Fibroblast of lung (primary cell): ENCODE measurements at regions not wholly inside any gene's neighbourhood (a gene's known extent, or its start where the extent isn't known, plus 50 kb on each side); places are given as distances from the start of the nearest gene placed in this dataset.
A peak's percentile ranks its signal among the peaks of the same experiment; 100 is the strongest.

Experiments
- DNase-seq, 2 donors: peaks; one replicate each; pipeline versions ENCODE4 v3.0.0 to v3.0.0-alpha.2; 2010; ENCODE audit warnings: low read depth in 2 of 2
- H2AFZ ChIP-seq: 2 replicates; pipeline ENCODE4 v1.5.1; 2012; ENCODE audit warnings: low read length, control low read depth, inconsistent platforms
- H3K27ac ChIP-seq: 2 replicates; pipeline ENCODE4 v1.5.1; 2011; ENCODE audit warnings: low read length, control low read depth; ENCODE audit not compliant: insufficient read depth
- H3K27me3 ChIP-seq: 2 replicates; pipeline ENCODE4 v1.5.1; 2011; ENCODE audit warnings: mild to moderate bottlenecking, low read length; ENCODE audit not compliant: control insufficient read depth, insufficient read depth
- H3K36me3 ChIP-seq: 2 replicates; pipeline ENCODE4 v1.5.1; 2011; ENCODE audit warnings: low read length; ENCODE audit not compliant: control insufficient read depth, insufficient read depth
- H3K4me1 ChIP-seq: 2 replicates; pipeline ENCODE4 v1.5.1; 2011; ENCODE audit warnings: low read length; ENCODE audit not compliant: control insufficient read depth, insufficient read depth; ENCODE audit errors: extremely low read depth
- H3K4me2 ChIP-seq: 2 replicates; pipeline ENCODE4 v1.5.1; 2011; ENCODE audit warnings: low read length, control low read depth; ENCODE audit not compliant: insufficient read depth; ENCODE audit errors: extremely low read depth
- H3K4me3 ChIP-seq, 4 experiments: fragments of 200-600 bp in 1 of 4; sonication (generic) in 1 of 4; replicated peaks in 1 of 4; 2 replicates each; pipeline ENCODE4 v1.5.1; 2011 to 2016; ENCODE audit warnings: low read length in 4 of 4, low read depth in 3 of 4, mild to moderate bottlenecking in 3 of 4, control low read depth in 2 of 4, inconsistent platforms in 1 of 4, mixed read lengths in 1 of 4; ENCODE audit not compliant: insufficient read depth in 1 of 4; ENCODE audit errors: control extremely low read depth in 1 of 4
- H3K79me2 ChIP-seq: 2 replicates; pipeline ENCODE4 v1.5.1; 2012; ENCODE audit warnings: mild to moderate bottlenecking, low read length, inconsistent platforms; ENCODE audit not compliant: control insufficient read depth, insufficient read depth
- H3K9ac ChIP-seq: 2 replicates; pipeline ENCODE4 v1.5.1; 2011; ENCODE audit warnings: mild to moderate bottlenecking, low read length, control low read depth; ENCODE audit not compliant: insufficient read depth
- H3K9me3 ChIP-seq: 2 replicates; pipeline ENCODE4 v1.5.1; 2012; ENCODE audit warnings: low read depth, low read length; ENCODE audit not compliant: control insufficient read depth, insufficient read depth
- H4K20me1 ChIP-seq: 2 replicates; pipeline ENCODE4 v1.5.1; 2011; ENCODE audit warnings: low read length; ENCODE audit not compliant: control insufficient read depth, insufficient read depth; ENCODE audit errors: extremely low read depth
- CTCF ChIP-seq, 2 donors: IDR thresholded peaks in 1 of 2; conservative IDR thresholded peaks in 1 of 2; 1 replicate in 1 of 2; 2 replicates in 1 of 2; pipeline ENCODE4 v1.5.1; 2011 to 2012; ENCODE audit warnings: low read length in 2 of 2, control low read depth in 1 of 2, inconsistent platforms in 1 of 2, low read depth in 1 of 2, mild to moderate bottlenecking in 1 of 2
- EZH2 ChIP-seq: IDR thresholded peaks from 2 replicates; pipeline ENCODE4 v1.5.1; 2012; ENCODE audit warnings: low read length, control low read depth, mild to moderate bottlenecking; ENCODE audit errors: missing control alignments

- no peaks in the 10 kb centered on the region for H3K27me3 ChIP-seq
- H2AFZ ChIP-seq, result no peak overlapping the region
- no peak for DNase-seq
- H3K9ac ChIP-seq, result no peak overlapping the region
- no peaks in the 10 kb centered on the region for H4K20me1 ChIP-seq
- no peaks in the 10 kb centered on the region for H3K36me3 ChIP-seq
- H3K79me2 ChIP-seq, result no peaks in the 10 kb centered on the region
- H3K4me1 ChIP-seq, result no peaks in the 10 kb centered on the region
- H3K27ac ChIP-seq, result no peak overlapping the region
- H3K9me3 ChIP-seq, result no peaks in the 10 kb centered on the region
- TF ChIP-seq CTCF (conservative IDR thresholded peaks at IDR 0.05 in 1 of 2, IDR thresholded peaks at IDR 0.05 in 1 of 2; ENCODE audit: low read depth in 1 of 2, low read length in 2 of 2) (no peak), EZH2 (no peak)
- no peak overlapping the region for H3K4me3 ChIP-seq
- no peak overlapping the region for H3K4me2 ChIP-seq
Observed at GRCh38 chrY:7796128-7796527, 884.6 kb upstream of the AMELY start.

GRCh38 chrY:7794441-7794840 is 882.9 kb upstream of the AMELY start:
- no peaks in the 10 kb centered on the region for H3K9me3 ChIP-seq
- H3K4me2 ChIP-seq, result no peak overlapping the region
- H3K4me1 ChIP-seq, result no peaks in the 10 kb centered on the region
- no peak overlapping the region for H3K9ac ChIP-seq
- no peak overlapping the region for H2AFZ ChIP-seq
- TF ChIP-seq EZH2 (no peak), CTCF (conservative IDR thresholded peaks at IDR 0.05 in 1 of 2, IDR thresholded peaks at IDR 0.05 in 1 of 2; ENCODE audit: low read depth in 1 of 2, low read length in 2 of 2) (no peak)
- no peak overlapping the region for H3K27ac ChIP-seq
- H3K27me3 ChIP-seq, result no peaks in the 10 kb centered on the region
- H4K20me1 ChIP-seq, result no peaks in the 10 kb centered on the region
- H3K4me3 ChIP-seq, result no peak overlapping the region
- no peaks in the 10 kb centered on the region for H3K79me2 ChIP-seq
- H3K36me3 ChIP-seq, result no peaks in the 10 kb centered on the region
- peak in 1 of 2 donors; percentile 78 for DNase-seq

- H3K36me3 ChIP-seq, result no peaks in the 10 kb centered on the region
- TF ChIP-seq EZH2, result no peak
- no peak for TF ChIP-seq CTCF (conservative IDR thresholded peaks at IDR 0.05 in 1 of 2, IDR thresholded peaks at IDR 0.05 in 1 of 2; ENCODE audit: low read depth in 1 of 2, low read length in 2 of 2)
- H2AFZ ChIP-seq, result no peak overlapping the region
- no peaks in the 10 kb centered on the region for H3K27me3 ChIP-seq
- no peaks in the 10 kb centered on the region for H4K20me1 ChIP-seq
- no peak overlapping the region for H3K4me2 ChIP-seq
- H3K9me3 ChIP-seq, result no peaks in the 10 kb centered on the region
- no peaks in the 10 kb centered on the region for H3K4me1 ChIP-seq
- no peaks in the 10 kb centered on the region for H3K79me2 ChIP-seq
- no peak overlapping the region for H3K9ac ChIP-seq
- no peak overlapping the region for H3K4me3 ChIP-seq
- DNase-seq, result peak in 1 of 2 donors; percentile 4
- H3K27ac ChIP-seq, result no peak overlapping the region
Observed at GRCh38 chrY:7793989-7794388, 882.4 kb upstream of the AMELY start.
